GM23338 (cell line): ENCODE measurements at regions not wholly inside any gene's neighbourhood (a gene's known extent, or its start where the extent isn't known, plus 50 kb on each side); places are given as distances from the start of the nearest gene placed in this dataset.

Source experiments
- CREB1 ChIP-seq: fragments of 250-450 bp; sonication (Bioruptor Pico); IDR thresholded peaks from 2 replicates; pipeline ENCODE4 v1.5.0; 2020; ENCODE audit warnings: low read depth, mild to moderate bottlenecking, moderate library complexity
- CTCF ChIP-seq, 2 experiments: fragments of 200-600 bp in 1 of 2; sonication (generic) in 1 of 2; conservative IDR thresholded peaks; 2 replicates each; pipeline versions ENCODE4 v1.5.1 to v1.6.1; 2016 to 2017; ENCODE audit warnings: antibody characterized with exemption in 2 of 2, low read depth in 2 of 2, mild to moderate bottlenecking in 2 of 2, moderate library complexity in 1 of 2
- TF ChIP-seq, protein P1 (sequence below): IDR thresholded peaks from 2 replicates; pipeline ENCODE4 v1.6.1; 2016; ENCODE audit warnings: antibody characterized with exemption

- TF ChIP-seq, protein P1, sequence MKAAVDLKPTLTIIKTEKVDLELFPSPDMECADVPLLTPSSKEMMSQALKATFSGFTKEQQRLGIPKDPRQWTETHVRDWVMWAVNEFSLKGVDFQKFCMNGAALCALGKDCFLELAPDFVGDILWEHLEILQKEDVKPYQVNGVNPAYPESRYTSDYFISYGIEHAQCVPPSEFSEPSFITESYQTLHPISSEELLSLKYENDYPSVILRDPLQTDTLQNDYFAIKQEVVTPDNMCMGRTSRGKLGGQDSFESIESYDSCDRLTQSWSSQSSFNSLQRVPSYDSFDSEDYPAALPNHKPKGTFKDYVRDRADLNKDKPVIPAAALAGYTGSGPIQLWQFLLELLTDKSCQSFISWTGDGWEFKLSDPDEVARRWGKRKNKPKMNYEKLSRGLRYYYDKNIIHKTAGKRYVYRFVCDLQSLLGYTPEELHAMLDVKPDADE = no peak
- TF ChIP-seq CTCF (conservative IDR thresholded peaks at IDR 0.05; ENCODE audit: low read depth in 2 of 2) (no peak), CREB1 (CRISPR knock-in tag) (no peak)
These were observed 62.7 kb upstream of the IL15 start for GRCh38 chr4:141573678-141574077.
